HEK293 (cell line): ENCODE measurements at regions not wholly inside any gene's neighbourhood (a gene's known extent, or its start where the extent isn't known, plus 50 kb on each side); places are given as distances from the start of the nearest gene placed in this dataset.
A peak's percentile ranks its signal among the peaks of the same experiment; 100 is the strongest.

Experiments used
- CTCF ChIP-seq: fragments of 450-650 bp; formaldehyde crosslinking; IDR thresholded peaks from 2 replicates; pipeline ENCODE4 v1.5.1; 2016; ENCODE audit warnings: missing biosample characterization, missing genetic modification characterization
- RBAK ChIP-seq: fragments of 450-650 bp; formaldehyde crosslinking; IDR thresholded peaks from 2 replicates; pipeline ENCODE4 v1.5.1; 2016; ENCODE audit warnings: missing biosample characterization, missing genetic modification characterization
- SETDB1 ChIP-seq: IDR thresholded peaks from one replicate; pipeline ENCODE4 v1.6.1; 2017; ENCODE audit warnings: mild to moderate bottlenecking, low read length, moderate library complexity, mixed read lengths; ENCODE audit not compliant: insufficient read length
- ZNF121 ChIP-seq: fragments of 450-650 bp; formaldehyde crosslinking; IDR thresholded peaks from 2 replicates; pipeline ENCODE4 v1.5.1; 2016; ENCODE audit warnings: missing biosample characterization, missing genetic modification characterization
- ZNF174 ChIP-seq: fragments of 450-650 bp; formaldehyde crosslinking; IDR thresholded peaks from 2 replicates; pipeline ENCODE4 v1.5.0; 2017; ENCODE audit warnings: missing biosample characterization, mild to moderate bottlenecking, missing genetic modification characterization
- ZNF292 ChIP-seq: fragments of 450-650 bp; formaldehyde crosslinking; IDR thresholded peaks from 2 replicates; pipeline ENCODE4 v1.5.1; 2016; ENCODE audit warnings: low read depth, missing biosample characterization, missing genetic modification characterization, borderline replicate concordance

DNA sequence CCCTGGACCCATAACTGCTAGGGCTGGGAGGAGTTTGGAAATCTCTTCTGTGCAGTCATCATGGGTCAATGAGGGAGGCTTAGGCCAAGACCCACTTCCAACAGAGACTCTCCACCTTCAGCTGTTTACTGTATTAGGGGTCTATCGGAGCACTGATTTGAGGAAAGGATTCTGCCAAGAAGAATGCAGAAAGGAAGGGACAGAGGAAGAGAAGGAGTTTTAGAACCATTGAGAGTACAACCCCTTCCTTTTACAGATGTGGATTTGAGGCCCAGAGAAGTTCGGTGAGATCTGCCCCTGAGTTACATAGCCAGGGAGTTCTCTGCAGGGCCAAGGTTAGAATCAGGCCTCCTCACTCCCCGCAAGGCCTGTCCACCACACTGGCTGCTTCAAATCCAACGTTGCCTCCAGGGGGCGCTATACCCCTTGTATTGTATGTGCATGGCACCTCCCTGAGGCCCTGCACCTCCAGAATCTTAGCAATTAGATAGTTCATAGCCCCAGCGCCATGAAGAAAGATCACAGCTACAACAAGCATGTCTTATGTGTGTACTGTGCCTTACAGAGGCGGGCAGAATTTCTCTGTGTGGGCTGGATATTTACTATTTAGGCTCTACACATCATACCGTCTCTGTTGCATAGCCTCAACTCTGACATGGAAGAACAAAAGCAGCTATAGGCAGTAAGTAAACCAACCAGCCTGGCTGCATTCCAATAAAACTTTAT, 246.8 kb downstream of the SKIDA1 start:
- TF ChIP-seq ZNF121 (tag by site-specific recombination) (no peak), ZNF174 (no peak), CTCF (peak; percentile 74), ZNF292 (no peak), SETDB1 (no peak), RBAK (tag by site-specific recombination) (no peak)
